Activated naive CD4-positive, alpha-beta T cell treated with anti-CD3 and anti-CD28 coated beads for 36 hours (primary cell): ENCODE measurements at regions not wholly inside any gene's neighbourhood (a gene's known extent, or its start where the extent isn't known, plus 50 kb on each side); places are given as distances from the start of the nearest gene placed in this dataset.
"Not testable (repeated sequence)": the region's sequence is repeated elsewhere in the genome, so short reads cannot be mapped to it uniquely, and the experiment has no call there.

Experiments used
- CTCF ChIA-PET: fragments of 350-600 bp; sonication (Branson Sonifier 250); formaldehyde crosslinking; loops from one replicate; lab custom pipeline; 2021; ENCODE audit warnings: antibody characterized with exemption; lab: Charles Lee
- DNase-seq: peaks from one replicate; pipeline ENCODE4 v3.0.0-alpha.2; 2020
- H3K27ac Mint-ChIP-seq: one replicate; pipeline ENCODE4 v1.8.0; 2021; ENCODE audit warnings: mild to moderate bottlenecking, mixed read lengths
- H3K27me3 Mint-ChIP-seq: one replicate; pipeline ENCODE4 v1.8.0; 2021; ENCODE audit warnings: low read depth, mixed read lengths
- H3K36me3 Mint-ChIP-seq: one replicate; pipeline ENCODE4 v1.8.0; 2021; ENCODE audit warnings: low read depth, mixed read lengths
- H3K4me1 Mint-ChIP-seq: one replicate; pipeline ENCODE4 v1.8.0; 2021; ENCODE audit warnings: low read depth, mixed read lengths
- H3K4me3 Mint-ChIP-seq: one replicate; pipeline ENCODE4 v1.8.0; 2021; ENCODE audit warnings: mild to moderate bottlenecking, moderate library complexity, mixed read lengths
- H3K9me3 Mint-ChIP-seq: one replicate; pipeline ENCODE4 v1.8.0; 2021; ENCODE audit warnings: mixed read lengths
- intact Hi-C: fragments of 100-400 bp; cut with micrococcal nuclease; formaldehyde crosslinking; loops from one replicate; pipeline ENCODE4 v1.15.1; 2023

- Mint-ChIP-seq H3K4me3 (no peak overlapping the region), H3K27ac (no peak overlapping the region), H3K36me3 (no peaks in the 10 kb centered on the region), H3K27me3 (no peaks in the 10 kb centered on the region), H3K9me3 (no peaks in the 10 kb centered on the region), H3K4me1 (no peaks in the 10 kb centered on the region)
- CTCF ChIA-PET = no interaction called here
- no peak for DNase-seq
- intact Hi-C loops = no loop called here
These were observed 1278.5 kb upstream of the ZEB2 start for GRCh38 chr2:145798419-145798818.

DNA sequence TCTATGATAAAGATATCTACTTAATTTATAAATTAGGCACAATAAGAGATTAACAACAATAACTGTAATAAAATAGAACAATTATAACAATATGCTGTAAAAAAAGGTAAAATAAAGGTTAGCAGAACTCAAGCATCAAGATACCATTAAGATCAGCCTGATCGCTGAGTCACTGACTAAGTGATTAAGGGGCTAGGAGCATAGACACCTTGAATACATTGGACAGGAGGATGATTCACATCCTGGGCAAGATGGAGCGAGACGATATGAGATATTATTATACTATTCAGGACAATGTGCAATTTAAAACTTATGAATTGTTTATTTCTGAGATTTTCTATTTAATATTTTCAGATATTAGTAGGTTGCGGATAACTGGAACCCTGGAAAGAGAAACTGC is 1277.8 kb upstream of the ZEB2 start:
- Mint-ChIP-seq H3K4me1 (no peaks in the 10 kb centered on the region), H3K27ac (no peak overlapping the region), H3K27me3 (no peaks in the 10 kb centered on the region), H3K9me3 (no peaks in the 10 kb centered on the region), H3K36me3 (no peaks in the 10 kb centered on the region), H3K4me3 (no peak overlapping the region)
- intact Hi-C loops = no loop called here
- CTCF ChIA-PET = no interaction called here
- no peak for DNase-seq

- no peaks in the 10 kb centered on the region for H3K27me3 Mint-ChIP-seq
- DNase-seq = no peak
These were observed 1272.8 kb upstream of the ZEB2 start for GRCh38 chr2:145792745-145793144.

DNA sequence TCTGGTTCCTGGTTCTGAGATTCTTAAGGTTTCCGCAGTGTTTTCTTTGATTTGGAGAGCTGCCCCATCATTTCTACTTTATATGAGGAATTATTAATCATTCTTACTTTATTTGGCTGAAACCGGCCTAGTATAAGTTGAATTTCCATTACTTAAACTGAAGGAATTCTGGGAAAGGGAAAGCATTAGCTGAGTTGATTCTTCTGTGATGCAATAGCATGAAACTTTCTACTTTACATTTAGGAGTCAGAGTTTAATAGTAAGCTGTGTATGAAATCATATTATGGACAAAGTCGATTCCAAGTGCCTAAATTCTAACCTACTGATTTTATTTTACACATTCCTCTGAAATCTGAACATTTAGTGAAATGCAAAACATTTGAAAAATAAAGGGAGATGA is 1269.7 kb upstream of the ZEB2 start:
- Mint-ChIP-seq H3K4me3 (no peak overlapping the region), H3K4me1 (no peaks in the 10 kb centered on the region), H3K36me3 (no peaks in the 10 kb centered on the region), H3K27me3 (no peaks in the 10 kb centered on the region), H3K9me3 (peaks cover 15% of the 10 kb centered on the region), H3K27ac (no peak overlapping the region)
- DNase-seq = no peak
- CTCF ChIA-PET = no interaction called here
- intact Hi-C loops = no loop called here

More at GRCh38 chr2:145792745-145793144, 1272.8 kb upstream of the ZEB2 start:
- H3K4me3 Mint-ChIP-seq = no peak overlapping the region
- H3K36me3 Mint-ChIP-seq = no peaks in the 10 kb centered on the region
- H3K27ac Mint-ChIP-seq = no peak overlapping the region
- peaks cover 2% of the 10 kb centered on the region for H3K9me3 Mint-ChIP-seq
- intact Hi-C loops = no loop called here
- CTCF ChIA-PET = no interaction called here
- H3K4me1 Mint-ChIP-seq = no peaks in the 10 kb centered on the region

- DNase-seq, H3K4me3 Mint-ChIP-seq, CTCF ChIA-PET, H3K27ac Mint-ChIP-seq, H3K4me1 Mint-ChIP-seq, H3K36me3 Mint-ChIP-seq, intact Hi-C loops, H3K27me3 Mint-ChIP-seq: not testable (repeated sequence)
- H3K9me3 Mint-ChIP-seq = peaks cover 15% of the 10 kb centered on the region
These were observed 1267.9 kb upstream of the ZEB2 start for GRCh38 chr2:145787597-145788361.

- H3K27me3 Mint-ChIP-seq, H3K27ac Mint-ChIP-seq, H3K36me3 Mint-ChIP-seq, DNase-seq, CTCF ChIA-PET, H3K4me1 Mint-ChIP-seq, H3K4me3 Mint-ChIP-seq, intact Hi-C loops: not testable (repeated sequence)
- H3K9me3 Mint-ChIP-seq = peaks cover 13% of the 10 kb centered on the region
These were observed 1262.7 kb upstream of the ZEB2 start for GRCh38 chr2:145782607-145783006.

GRCh38 chr2:145777914-145778313 is 1258.0 kb upstream of the ZEB2 start:
- Mint-ChIP-seq H3K9me3 (no peaks in the 10 kb centered on the region), H3K36me3 (no peaks in the 10 kb centered on the region), H3K4me3 (no peak overlapping the region), H3K4me1 (no peaks in the 10 kb centered on the region), H3K27me3 (peaks cover 3% of the 10 kb centered on the region), H3K27ac (no peak overlapping the region)
- no peak for DNase-seq
- intact Hi-C loops = no loop called here
- CTCF ChIA-PET = interaction anchor here (0.6 kb wide), 1 partner anchor 70 kb away, joined by 3 read pairs; no protein-coding TSS in a partner anchor

DNA sequence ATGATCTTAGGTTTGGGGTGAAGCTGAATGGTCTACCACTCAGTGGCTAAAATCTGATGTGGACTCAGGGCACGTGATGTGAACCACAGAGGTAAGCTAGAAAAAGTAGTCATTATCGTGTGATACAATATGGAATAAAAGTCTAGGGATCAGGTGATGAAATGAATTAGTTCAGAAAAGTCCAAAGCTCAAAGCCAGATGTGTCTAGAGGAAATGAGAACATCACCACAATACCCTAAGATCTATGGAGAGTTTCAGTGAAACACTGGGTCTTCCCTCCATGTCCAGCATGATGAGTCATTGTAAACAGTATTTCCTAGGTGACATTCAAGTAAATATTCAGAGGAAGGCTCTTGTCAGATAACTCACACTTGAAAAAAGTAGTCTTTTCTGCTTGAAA is 1257.4 kb upstream of the ZEB2 start:
- Mint-ChIP-seq H3K4me3 (no peak overlapping the region), H3K27me3 (peaks cover 2% of the 10 kb centered on the region), H3K27ac (no peak overlapping the region), H3K9me3 (no peaks in the 10 kb centered on the region), H3K36me3 (no peaks in the 10 kb centered on the region), H3K4me1 (no peaks in the 10 kb centered on the region)
- no peak for DNase-seq
- intact Hi-C loops = no loop called here
- CTCF ChIA-PET = no interaction called here

DNA sequence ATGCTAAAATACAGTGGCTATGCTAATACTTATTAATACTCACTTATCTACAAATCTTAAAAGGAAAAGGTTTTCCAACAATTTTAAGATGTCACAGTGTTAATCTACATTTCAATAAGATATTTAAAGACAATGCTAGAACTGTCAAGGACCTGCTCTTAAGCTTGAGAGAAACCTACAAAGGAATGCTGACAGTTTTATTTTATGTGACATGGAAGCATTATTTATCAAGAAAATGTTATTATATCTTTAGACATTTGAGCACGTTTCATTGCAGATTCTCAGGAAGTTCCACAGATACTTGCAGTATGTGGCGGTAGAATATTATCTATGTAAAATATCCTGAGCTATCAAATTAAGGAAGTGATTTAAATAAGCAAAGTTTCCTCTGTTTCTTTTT is 1255.7 kb upstream of the ZEB2 start:
- Mint-ChIP-seq H3K27me3 (no peaks in the 10 kb centered on the region), H3K4me1 (no peaks in the 10 kb centered on the region), H3K27ac (no peak overlapping the region), H3K4me3 (no peak overlapping the region), H3K36me3 (no peaks in the 10 kb centered on the region), H3K9me3 (no peaks in the 10 kb centered on the region)
- CTCF ChIA-PET = no interaction called here
- DNase-seq = no peak
- intact Hi-C loops = no loop called here

DNA sequence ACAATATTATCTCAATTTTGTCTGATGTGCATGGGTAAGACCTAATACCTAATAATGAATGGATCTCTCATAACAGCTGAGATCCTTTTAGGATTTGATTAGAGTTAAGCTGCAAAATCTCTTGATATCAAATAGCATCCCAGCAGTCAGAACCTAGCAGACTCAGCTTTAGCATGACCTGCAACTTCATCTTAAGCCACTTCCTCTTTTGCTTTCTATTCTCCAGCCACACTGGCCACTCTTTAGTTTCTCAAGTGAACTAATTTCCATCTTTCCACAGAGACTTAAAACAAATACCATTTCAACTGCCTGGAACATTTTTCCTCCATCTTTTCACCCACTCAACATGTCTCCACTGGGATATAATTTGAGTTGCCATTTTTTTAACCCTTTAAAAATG is 1251.6 kb upstream of the ZEB2 start:
- Mint-ChIP-seq H3K4me3 (no peak overlapping the region), H3K36me3 (no peaks in the 10 kb centered on the region), H3K9me3 (no peaks in the 10 kb centered on the region), H3K27ac (no peak overlapping the region), H3K4me1 (no peaks in the 10 kb centered on the region), H3K27me3 (no peaks in the 10 kb centered on the region)
- no peak for DNase-seq
- CTCF ChIA-PET = no interaction called here
- intact Hi-C loops = no loop called here

- H3K4me1 Mint-ChIP-seq = no peaks in the 10 kb centered on the region
- DNase-seq = no peak
- H3K36me3 Mint-ChIP-seq = no peaks in the 10 kb centered on the region
- CTCF ChIA-PET = no interaction called here
- no peaks in the 10 kb centered on the region for H3K27me3 Mint-ChIP-seq
- no peak overlapping the region for H3K27ac Mint-ChIP-seq
- intact Hi-C loops = no loop called here
- H3K4me3 Mint-ChIP-seq = no peak overlapping the region
- no peaks in the 10 kb centered on the region for H3K9me3 Mint-ChIP-seq
These were observed 1249.2 kb upstream of the ZEB2 start for GRCh38 chr2:145769011-145769716.

DNA sequence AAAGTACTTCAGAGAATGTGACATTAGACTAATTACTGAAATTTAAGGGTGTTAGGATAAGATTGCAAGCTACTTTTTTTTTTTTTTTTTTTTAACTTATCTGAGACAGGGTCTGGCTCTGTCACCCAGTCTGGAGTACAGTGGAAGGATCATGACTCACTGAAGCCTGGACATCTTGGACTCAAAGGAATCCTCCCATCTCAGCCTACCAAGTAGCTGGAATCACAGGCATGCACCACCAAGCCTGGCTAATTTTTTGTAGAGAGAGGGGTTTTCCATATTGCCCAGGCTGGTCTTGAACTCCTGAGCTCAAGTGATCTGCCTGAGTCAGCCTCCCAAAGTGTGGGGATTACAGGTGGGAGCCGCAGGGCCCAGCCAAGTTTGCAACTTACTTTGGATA is 1246.0 kb upstream of the ZEB2 start:
- Mint-ChIP-seq H3K36me3 (no peaks in the 10 kb centered on the region), H3K27ac (no peak overlapping the region), H3K4me3 (no peak overlapping the region), H3K27me3 (no peaks in the 10 kb centered on the region), H3K4me1 (no peaks in the 10 kb centered on the region), H3K9me3 (no peaks in the 10 kb centered on the region)
- CTCF ChIA-PET = no interaction called here
- DNase-seq = no peak
- intact Hi-C loops = no loop called here

DNA sequence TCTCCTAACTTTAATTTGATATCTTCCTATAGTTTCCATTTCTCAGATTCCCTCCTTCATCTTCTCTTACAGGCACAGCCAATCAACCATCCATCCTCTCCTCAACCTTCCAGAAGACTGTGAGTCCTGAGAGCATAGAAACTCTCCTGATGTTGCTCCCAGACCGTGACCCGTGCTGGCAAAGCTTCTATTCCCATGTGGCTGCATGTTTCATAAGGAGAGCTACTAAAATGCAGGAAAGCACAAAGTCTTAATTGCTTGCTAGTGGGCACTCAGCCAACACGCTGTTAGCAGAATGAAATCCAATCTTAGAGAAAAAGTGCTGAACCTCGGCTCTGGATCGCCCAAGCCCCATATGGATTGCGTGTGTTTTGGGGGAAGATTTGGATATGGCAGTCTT is 1244.7 kb upstream of the ZEB2 start:
- intact Hi-C loops = no loop called here

More for the DNA sequence above, 1244.7 kb upstream of the ZEB2 start:
- Mint-ChIP-seq H3K4me1 (no peaks in the 10 kb centered on the region), H3K9me3 (no peaks in the 10 kb centered on the region), H3K4me3 (no peak overlapping the region), H3K36me3 (no peaks in the 10 kb centered on the region), H3K27me3 (no peaks in the 10 kb centered on the region), H3K27ac (no peak overlapping the region)
- CTCF ChIA-PET = no interaction called here
- no peak for DNase-seq
